SK-N-SH (cell line): ENCODE measurements at regions not wholly inside any gene's neighbourhood (a gene's known extent, or its start where the extent isn't known, plus 50 kb on each side); places are given as distances from the start of the nearest gene placed in this dataset.

Source experiments
- CTCF ChIA-PET: fragments of 300-600, 350-600 bp; formaldehyde crosslinking; extraction: SDS; loops from one replicate; lab custom pipeline; 2021; lab: Yijun Ruan, JAX
- POLR2A ChIA-PET: fragments of 350-600 bp; sonication (Branson Sonifier 250); formaldehyde crosslinking; extraction: SDS; loops from one replicate; lab custom pipeline; 2020; ENCODE audit warnings: antibody characterized with exemption, inconsistent platforms; lab: Yijun Ruan, JAX
- DNase-seq: peaks from one replicate; pipeline ENCODE4 v3.0.0; 2012
- H2AFZ ChIP-seq: fragments of 200-600 bp; sonication (generic); 2 replicates; pipeline ENCODE4 v1.8.1; 2016; ENCODE audit warnings: antibody characterized with exemption, mild to moderate bottlenecking, low read depth
- H3F3A ChIP-seq: fragments of 200-600 bp; sonication (generic); replicated peaks from 2 replicates; pipeline ENCODE3; 2016; ENCODE audit warnings: antibody characterized with exemption, mild to moderate bottlenecking; ENCODE audit not compliant: insufficient read depth
- H3K27ac ChIP-seq, 2 experiments: fragments of 200-500 bp in 1 of 2; fragments of 200-600 bp in 1 of 2; sonication (Bioruptor generic) in 1 of 2; sonication (generic), shearing (Covaris generic) in 1 of 2; 2 replicates each; pipeline versions ENCODE4 v1.5.1 to v1.6.1; 2014 to 2016; ENCODE audit warnings: low read depth in 2 of 2, inconsistent platforms in 1 of 2, low read length in 1 of 2, mild to moderate bottlenecking in 1 of 2, mixed read lengths in 1 of 2
- H3K27me3 ChIP-seq: fragments of 200-600 bp; sonication (generic), shearing (Covaris generic); 2 replicates; pipeline ENCODE4 v1.6.1; 2016; ENCODE audit warnings: mixed run types; ENCODE audit not compliant: insufficient read depth
- H3K36me3 ChIP-seq, 2 experiments: fragments of 200-500 bp in 1 of 2; fragments of 200-600 bp in 1 of 2; sonication (Bioruptor generic) in 1 of 2; sonication (generic) in 1 of 2; replicated peaks in 1 of 2; 2 replicates each; pipeline versions ENCODE3 to v1.5.1; 2014 to 2016; ENCODE audit warnings: low read length in 1 of 2, mild to moderate bottlenecking in 1 of 2; ENCODE audit not compliant: insufficient read depth in 2 of 2, control insufficient read depth in 1 of 2
- H3K4me1 ChIP-seq, 2 experiments: fragments of 200-500 bp in 1 of 2; fragments of 200-600 bp in 1 of 2; sonication (Bioruptor generic) in 1 of 2; sonication (generic), shearing (Covaris generic) in 1 of 2; 2 replicates each; pipeline versions ENCODE4 v1.5.1 to v1.6.1; 2014 to 2016; ENCODE audit warnings: low read depth in 1 of 2, low read length in 1 of 2, mixed run types in 1 of 2; ENCODE audit not compliant: insufficient read depth in 2 of 2, control insufficient read depth in 1 of 2
- H3K4me2 ChIP-seq: fragments of 200-600 bp; sonication (generic), shearing (Covaris generic); 2 replicates; pipeline ENCODE4 v1.6.1; 2017; ENCODE audit warnings: mixed run types
- H3K4me3 ChIP-seq, 2 experiments: fragments of 200-500 bp in 1 of 2; fragments of 200-600 bp in 1 of 2; sonication (Bioruptor generic) in 1 of 2; sonication (generic), shearing (Covaris generic) in 1 of 2; 2 replicates each; pipeline versions ENCODE4 v1.5.1 to v1.8.1; 2014 to 2016; ENCODE audit warnings: low read depth in 2 of 2, inconsistent platforms in 1 of 2, low read length in 1 of 2, mild to moderate bottlenecking in 1 of 2, mixed read lengths in 1 of 2, moderate library complexity in 1 of 2
- H3K79me2 ChIP-seq: fragments of 200-600 bp; sonication (generic); 2 replicates; pipeline ENCODE4 v1.8.1; 2017; ENCODE audit warnings: mild to moderate bottlenecking; ENCODE audit not compliant: insufficient read depth
- H3K9ac ChIP-seq: fragments of 200-600 bp; sonication (generic); 2 replicates; pipeline ENCODE4 v1.6.1; 2017; ENCODE audit warnings: mixed run types
- H3K9me2 ChIP-seq: fragments of 200-600 bp; sonication (generic); 2 replicates; pipeline ENCODE4 v1.6.1; 2017; ENCODE audit warnings: mixed run types
- H3K9me3 ChIP-seq: fragments of 200-600 bp; sonication (generic); 2 replicates; pipeline ENCODE4 v1.6.1; 2017; ENCODE audit warnings: mixed run types, mild to moderate bottlenecking, moderate library complexity
- H4K20me1 ChIP-seq: fragments of 200-600 bp; sonication (generic); 2 replicates; pipeline ENCODE4 v1.6.1; 2017; ENCODE audit warnings: mild to moderate bottlenecking, mixed run types; ENCODE audit not compliant: insufficient read depth
- EP300 ChIP-seq, 2 experiments: IDR thresholded peaks; 2 replicates each; pipeline versions ENCODE4 v1.4.0 to v1.6.1; 2012; ENCODE audit warnings: borderline replicate concordance in 1 of 2, low read depth in 1 of 2, low read length in 1 of 2
- FOSL2 ChIP-seq: IDR thresholded peaks from 2 replicates; pipeline ENCODE4 v1.4.0; 2012; ENCODE audit warnings: low read depth, mild to moderate bottlenecking, moderate library complexity, borderline replicate concordance
- GATA2 ChIP-seq: sonication (generic); formaldehyde crosslinking; IDR thresholded peaks from 2 replicates; pipeline ENCODE4 v1.5.0; 2020; ENCODE audit warnings: mild to moderate bottlenecking, missing genetic modification reagents
- JUND ChIP-seq: IDR thresholded peaks from 2 replicates; pipeline ENCODE4 v1.4.0; 2012
- PBX3 ChIP-seq: IDR thresholded peaks from 2 replicates; pipeline ENCODE4; 2012
- RFX5 ChIP-seq: IDR thresholded peaks from 2 replicates; pipeline ENCODE4 v1.6.1; 2012; ENCODE audit warnings: mild to moderate bottlenecking, improper control_type of control experiment, low read length
- TAF1 ChIP-seq: IDR thresholded peaks from 2 replicates; pipeline ENCODE4 v1.6.1; 2012; ENCODE audit warnings: low read depth, mild to moderate bottlenecking, low read length, moderate library complexity, borderline replicate concordance
- TCF12 ChIP-seq: IDR thresholded peaks from 2 replicates; pipeline ENCODE4 v1.4.0; 2012
- USF2 ChIP-seq: fragments of 150-350 bp; IDR thresholded peaks from 2 replicates; pipeline ENCODE4 v1.6.1; 2017; ENCODE audit warnings: antibody characterized with exemption, low read length, low read depth, borderline replicate concordance
- ZBTB33 ChIP-seq: IDR thresholded peaks from 2 replicates; pipeline ENCODE4 v1.4.0; 2012; ENCODE audit warnings: low read depth, borderline replicate concordance
- WGBS: methylation state at CpG from one replicate; pipeline ENCODE4 v1.1.6; 2017; ENCODE audit warnings: low lambda C conversion rate; 5-methylcytosine and 5-hydroxymethylcytosine counted together

- Histone ChIP-seq H4K20me1 (no peaks in the 10 kb centered on the region), H3K4me2 (no peak overlapping the region), H3F3A (no peaks in the 10 kb centered on the region), H3K9me2 (no peaks in the 10 kb centered on the region), H3K27me3 (no peaks in the 10 kb centered on the region), H3K36me3 (no peaks in the 10 kb centered on the region), H3K4me1 (peaks cover 0 to 5% of the 10 kb centered on the region in 2 experiments; a peak in 2 of 4 replicates), H3K27ac (no peak overlapping the region; a peak in 2 of 4 replicates)
- no peak for DNase-seq
- POLR2A ChIA-PET: no interaction called here
- TF ChIP-seq TAF1: no peak
- TF ChIP-seq TCF12: peak; percentile 31; the same call in 1 of the 2 replicates
- peak; percentile 44; the same call in 1 of the 2 replicates for TF ChIP-seq FOSL2
- TF ChIP-seq JUND: no peak
- peak in 1 of 2 experiments; percentile 39; a peak in 1 of 4 replicates for TF ChIP-seq EP300 (IDR thresholded peaks at IDR 0.05; ENCODE audit: borderline replicate concordance in 1 of 2, low read depth in 1 of 2, low read length in 1 of 2)
- TF ChIP-seq PBX3: peak; percentile 37; the same call in 1 of the 2 replicates
- TF ChIP-seq, all 33 proteins: peak for 4
- H3K4me3 ChIP-seq: no peak overlapping the region
- H3K9me3 ChIP-seq: peaks cover 16% of the 10 kb centered on the region; the same call in 1 of the 2 replicates
- H2AFZ ChIP-seq: no peak overlapping the region
- CTCF ChIA-PET: no interaction called here
- no peak overlapping the region for H3K9ac ChIP-seq
- WGBS: 0% methylated on average over 1 of the region's 1 CpG
- H3K79me2 ChIP-seq: no peaks in the 10 kb centered on the region
Measured at GRCh38 chr11:106457727-106458126, 380.3 kb downstream of the AASDHPPT start.

GRCh38 chr11:106459135-106459534 lies 381.7 kb downstream of the AASDHPPT start:
- Histone ChIP-seq H2AFZ (no peak overlapping the region), H3K79me2 (no peaks in the 10 kb centered on the region), H3K4me2 (no peak overlapping the region), H3K36me3 (no peaks in the 10 kb centered on the region), H3K9me3 (peaks cover 6% of the 10 kb centered on the region; the same call in 1 of the 2 replicates), H3K4me3 (no peak overlapping the region), H3K9me2 (no peaks in the 10 kb centered on the region), H3F3A (no peaks in the 10 kb centered on the region), H3K9ac (no peak overlapping the region), H3K27me3 (no peaks in the 10 kb centered on the region), H3K4me1 (peaks cover 0 to 5% of the 10 kb centered on the region in 2 experiments; a peak in 2 of 4 replicates), H3K27ac (no peak overlapping the region), H4K20me1 (no peaks in the 10 kb centered on the region)
- 43% methylated on average over 3 of the region's 3 CpGs for WGBS
- TF ChIP-seq GATA2 (no peak), USF2 (no peak), RFX5 (no peak)
- CTCF ChIA-PET: no interaction called here
- POLR2A ChIA-PET: no interaction called here
- DNase-seq: no peak

- Histone ChIP-seq H3F3A (no peaks in the 10 kb centered on the region), H3K4me3 (no peak overlapping the region), H2AFZ (no peak overlapping the region), H3K4me1 (peaks cover 0 to 5% of the 10 kb centered on the region in 2 experiments; a peak in 2 of 4 replicates), H3K27ac (no peak overlapping the region), H3K4me2 (no peak overlapping the region), H3K9me2 (no peaks in the 10 kb centered on the region)
- ChIA-PET POLR2A (no interaction called here), CTCF (no interaction called here)
- no peak for DNase-seq
- 80% methylated on average over 5 of the region's 5 CpGs for WGBS
- no peak for TF ChIP-seq ZBTB33
- TF ChIP-seq, all 33 proteins: peak for 0
- Histone ChIP-seq H3K36me3 (no peaks in the 10 kb centered on the region), H3K9ac (no peak overlapping the region), H3K79me2 (no peaks in the 10 kb centered on the region), H3K27me3 (no peaks in the 10 kb centered on the region), H3K9me3 (no peaks in the 10 kb centered on the region), H4K20me1 (no peaks in the 10 kb centered on the region)
Measured at GRCh38 chr11:106461148-106461691, 383.8 kb downstream of the AASDHPPT start.
